ENCODE measurements at regions not wholly inside any gene's neighbourhood (a gene's known extent, or its start where the extent isn't known, plus 50 kb on each side); places are given as distances from the start of the nearest gene placed in this dataset.
"Not testable (repeated sequence)": the region's sequence is repeated elsewhere in the genome, so short reads cannot be mapped to it uniquely, and the experiment has no call there.

DNA sequence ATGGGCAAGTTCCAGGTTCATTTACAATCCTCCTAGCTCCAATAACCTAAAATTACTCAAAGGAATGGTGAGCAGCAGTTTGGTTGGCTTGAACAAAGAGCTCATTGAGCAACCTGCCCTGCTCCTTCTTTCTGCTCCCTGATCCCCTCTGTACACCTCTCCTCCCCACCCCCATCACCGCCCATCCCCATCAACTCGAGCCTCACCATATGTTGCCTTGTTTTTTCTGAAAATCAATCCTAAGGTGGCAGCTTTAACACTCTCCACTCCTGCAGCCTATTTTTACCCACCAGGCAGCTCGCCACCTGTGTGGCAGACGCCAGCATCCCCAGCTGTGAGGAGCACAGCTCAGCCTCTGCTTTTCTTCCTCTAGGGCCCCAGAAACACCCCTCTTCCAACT, 533.4 kb upstream of the BRINP1 start:
- Mint-ChIP-seq H3K9me3 (peaks cover 3% of the 10 kb centered on the region in 2 donors), H3K27me3 (ENCODE audit: low read depth) (peaks cover 6% of the 10 kb centered on the region)
- no peak for ATAC-seq (replicated peaks in 1 of 2)

DNA sequence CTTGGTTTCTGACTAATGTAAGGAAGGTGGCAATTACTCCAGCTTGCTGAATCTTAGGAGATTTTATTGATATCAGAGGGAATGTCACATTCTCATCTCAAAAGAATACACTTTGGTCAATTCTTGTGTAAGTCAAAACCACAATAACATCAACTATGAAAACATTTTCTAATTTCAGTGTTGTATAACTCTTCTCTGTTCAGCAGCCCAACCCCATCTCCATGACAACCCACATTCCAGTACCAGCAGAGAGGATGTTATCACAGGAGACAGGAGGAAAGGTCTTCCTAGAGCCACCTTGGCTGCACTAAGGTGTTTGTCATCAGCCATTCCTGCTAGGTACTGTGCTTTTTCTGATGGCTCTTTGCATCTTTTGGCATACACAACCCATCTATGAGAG, 529.1 kb upstream of the BRINP1 start:
- Mint-ChIP-seq H3K27me3 (ENCODE audit: low read depth) (peaks cover 6% of the 10 kb centered on the region), H3K27ac (no peak overlapping the region), H3K9me3 (peaks cover 3 to 8% of the 10 kb centered on the region in 2 donors), H3K4me1 (ENCODE audit: low read depth) (no peaks in the 10 kb centered on the region), H3K4me3 (no peak overlapping the region), H3K36me3 (ENCODE audit: insufficient read depth in 2 of 2) (peaks cover 0 to 1% of the 10 kb centered on the region in 2 donors)
- DNase-seq (no peak), ATAC-seq (replicated peaks in 1 of 2) (no peak)

More for the DNA sequence above, 533.4 kb upstream of the BRINP1 start:
- Mint-ChIP-seq H3K27ac (no peak overlapping the region), H3K4me1 (ENCODE audit: low read depth) (no peaks in the 10 kb centered on the region), H3K4me3 (no peak overlapping the region), H3K36me3 (ENCODE audit: insufficient read depth in 2 of 2) (peaks cover 0 to 1% of the 10 kb centered on the region in 2 donors)
- no peak for DNase-seq

DNA sequence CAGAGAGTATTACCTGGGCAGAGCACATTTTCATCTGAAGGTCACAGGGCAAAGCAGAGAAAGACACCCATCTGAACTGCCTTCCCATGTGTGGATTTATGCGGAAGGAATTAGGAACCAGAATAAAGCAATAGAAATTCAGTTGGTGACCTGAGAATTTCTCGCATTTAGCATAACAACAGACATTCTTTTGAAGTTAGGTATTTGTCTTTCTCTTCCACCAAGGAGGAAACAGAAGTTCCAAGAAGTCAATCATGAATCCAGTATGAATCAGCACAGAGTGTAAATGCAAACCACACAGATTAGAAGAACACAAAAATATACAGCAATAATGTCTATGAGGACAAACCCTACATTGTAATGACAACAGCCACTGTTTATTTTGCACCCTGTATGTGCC, 515.2 kb upstream of the BRINP1 start:
- Mint-ChIP-seq H3K4me3 (no peak overlapping the region), H3K4me1 (ENCODE audit: low read depth) (no peaks in the 10 kb centered on the region), H3K27me3 (ENCODE audit: low read depth) (no peaks in the 10 kb centered on the region), H3K27ac (no peak overlapping the region), H3K9me3 (peaks cover 0 to 2% of the 10 kb centered on the region in 2 donors), H3K36me3 (ENCODE audit: insufficient read depth in 2 of 2) (no peaks in the 10 kb centered on the region)
- ATAC-seq (replicated peaks in 1 of 2) (no peak), DNase-seq (no peak)

DNA sequence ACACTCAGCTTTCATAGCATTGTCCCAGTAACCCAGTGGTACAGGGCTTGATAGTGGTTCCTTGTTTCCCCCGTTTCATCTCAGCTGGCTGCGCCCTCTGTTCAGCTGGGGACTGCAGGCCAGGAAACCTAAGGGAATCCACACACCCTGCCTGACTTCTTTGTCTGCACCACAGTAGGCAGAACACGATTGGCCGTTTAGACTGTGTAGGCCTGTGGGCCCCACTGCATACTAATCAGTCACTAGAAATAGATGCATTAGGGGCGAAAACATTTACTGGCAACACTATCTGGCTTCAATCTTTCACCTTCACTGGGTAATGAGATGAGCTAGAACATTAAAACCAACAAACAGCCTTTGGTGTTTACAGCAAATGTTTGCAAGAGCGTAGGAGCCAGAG, 512.7 kb upstream of the BRINP1 start:
- H3K4me3 Mint-ChIP-seq = no peak overlapping the region
- H3K9me3 Mint-ChIP-seq = peaks cover 0 to 5% of the 10 kb centered on the region in 2 donors
- H3K27ac Mint-ChIP-seq = no peak overlapping the region
- no peaks in the 10 kb centered on the region for H3K27me3 Mint-ChIP-seq (ENCODE audit: low read depth)
- DNase-seq = no peak
- ATAC-seq (replicated peaks in 1 of 2) = no peak
- no peaks in the 10 kb centered on the region for H3K36me3 Mint-ChIP-seq (ENCODE audit: insufficient read depth in 2 of 2)
- H3K4me1 Mint-ChIP-seq (ENCODE audit: low read depth) = no peaks in the 10 kb centered on the region

DNA sequence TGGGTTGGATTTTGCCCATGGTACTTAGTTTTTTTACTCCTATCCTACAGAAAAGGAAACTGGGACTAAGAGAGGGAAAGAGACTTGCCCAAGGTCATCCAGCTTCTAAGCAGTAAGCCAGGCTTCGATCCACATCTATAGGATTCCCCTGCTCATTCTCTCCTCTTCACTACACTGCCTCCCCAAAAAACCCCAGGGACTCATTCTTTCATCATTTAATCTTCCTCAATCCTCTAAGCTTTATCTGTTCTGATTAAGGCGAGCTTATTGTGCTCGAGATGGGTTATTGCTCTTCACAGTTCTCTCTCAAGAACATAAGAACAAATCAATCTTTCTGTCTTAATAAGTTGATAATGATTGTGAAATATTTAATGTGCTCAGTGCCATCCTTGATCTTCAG, 511.1 kb upstream of the BRINP1 start:
- no peak overlapping the region for H3K4me3 Mint-ChIP-seq
- H3K9me3 Mint-ChIP-seq = peaks cover 2 to 7% of the 10 kb centered on the region in 2 donors
- H3K4me1 Mint-ChIP-seq (ENCODE audit: low read depth) = no peaks in the 10 kb centered on the region
- H3K27ac Mint-ChIP-seq = no peak overlapping the region
- DNase-seq (no peak), ATAC-seq (replicated peaks in 1 of 2) (no peak)
- no peaks in the 10 kb centered on the region for H3K36me3 Mint-ChIP-seq (ENCODE audit: insufficient read depth in 2 of 2)
- no peaks in the 10 kb centered on the region for H3K27me3 Mint-ChIP-seq (ENCODE audit: low read depth)

DNA sequence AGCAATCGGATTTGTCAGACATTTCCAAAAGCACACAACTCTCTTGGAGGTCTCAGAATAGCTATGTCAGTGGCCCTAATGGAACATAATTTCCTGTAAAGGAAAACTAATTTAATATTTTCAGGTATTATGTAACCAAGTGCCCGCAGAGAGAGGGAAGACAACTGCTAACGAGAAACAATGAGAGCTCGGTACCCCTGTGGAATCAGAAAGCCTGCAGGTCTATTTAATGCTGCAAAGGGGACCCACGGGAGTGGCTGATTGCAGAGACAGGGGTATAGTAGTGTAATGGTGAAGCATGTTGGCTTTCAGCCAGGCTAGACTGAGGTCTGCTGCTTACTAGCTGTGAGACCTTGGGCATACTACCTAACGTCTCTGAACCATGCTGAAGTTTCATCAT, 508.1 kb upstream of the BRINP1 start:
- ATAC-seq (replicated peaks in 1 of 2) (no peak), DNase-seq (no peak)
- H3K4me3 Mint-ChIP-seq = no peak overlapping the region
- H3K9me3 Mint-ChIP-seq = peaks cover 4 to 9% of the 10 kb centered on the region in 2 donors
- H3K4me1 Mint-ChIP-seq (ENCODE audit: low read depth) = no peaks in the 10 kb centered on the region
- no peaks in the 10 kb centered on the region for H3K27me3 Mint-ChIP-seq (ENCODE audit: low read depth)
- no peak overlapping the region for H3K27ac Mint-ChIP-seq
- H3K36me3 Mint-ChIP-seq (ENCODE audit: insufficient read depth in 2 of 2) = no peaks in the 10 kb centered on the region

DNA sequence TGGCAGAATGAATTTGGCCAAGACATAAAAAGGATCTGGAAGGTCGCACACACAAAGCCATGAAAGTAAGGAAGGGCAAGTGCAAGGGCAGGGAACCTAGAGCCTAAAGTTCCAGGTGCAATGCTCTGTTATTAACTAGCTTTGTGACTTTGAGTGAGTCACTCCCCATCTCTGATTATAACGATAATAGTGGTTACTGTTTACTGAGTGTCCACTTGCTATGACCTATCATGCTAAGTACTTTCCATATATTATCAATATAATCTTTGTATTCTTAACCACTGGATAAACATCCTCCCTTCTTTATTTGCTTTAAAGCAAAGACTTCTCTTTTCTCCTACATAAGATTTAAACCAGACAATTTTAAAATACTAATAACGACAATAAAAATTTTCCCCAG, 504.6 kb upstream of the BRINP1 start:
- Mint-ChIP-seq H3K27me3 (ENCODE audit: low read depth) (no peaks in the 10 kb centered on the region), H3K27ac (no peak overlapping the region), H3K4me3 (no peak overlapping the region), H3K36me3 (ENCODE audit: insufficient read depth in 2 of 2) (no peaks in the 10 kb centered on the region), H3K4me1 (ENCODE audit: low read depth) (no peaks in the 10 kb centered on the region), H3K9me3 (peaks cover 4 to 8% of the 10 kb centered on the region in 2 donors)
- DNase-seq (no peak), ATAC-seq (replicated peaks in 1 of 2) (no peak)

DNA sequence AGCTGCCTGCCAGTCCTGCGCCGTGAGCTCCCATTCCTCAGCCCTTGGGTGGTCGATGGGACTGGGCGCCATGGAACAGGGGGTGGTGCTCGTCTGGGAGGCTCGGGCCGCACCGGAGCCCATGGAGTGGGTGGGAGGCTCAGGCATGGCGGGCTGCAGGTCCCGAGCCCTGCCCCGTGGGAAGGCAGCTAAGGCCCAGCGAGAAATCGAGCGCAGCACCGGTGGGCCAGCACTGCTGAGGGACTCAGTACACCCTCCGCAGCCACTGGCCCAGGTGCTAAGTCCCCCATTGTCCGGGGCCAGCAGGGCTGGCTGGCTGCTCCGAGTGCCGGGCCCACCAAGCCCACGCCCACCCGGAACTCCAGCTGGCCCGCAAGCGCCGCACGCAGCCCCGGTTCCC, 501.0 kb upstream of the BRINP1 start:
- not testable (repeated sequence) for H3K27ac Mint-ChIP-seq; H3K27me3 Mint-ChIP-seq (ENCODE audit: low read depth); ATAC-seq (replicated peaks in 1 of 2); H3K4me1 Mint-ChIP-seq (ENCODE audit: low read depth); H3K9me3 Mint-ChIP-seq; H3K4me3 Mint-ChIP-seq; DNase-seq; H3K36me3 Mint-ChIP-seq (ENCODE audit: insufficient read depth in 2 of 2)

DNA sequence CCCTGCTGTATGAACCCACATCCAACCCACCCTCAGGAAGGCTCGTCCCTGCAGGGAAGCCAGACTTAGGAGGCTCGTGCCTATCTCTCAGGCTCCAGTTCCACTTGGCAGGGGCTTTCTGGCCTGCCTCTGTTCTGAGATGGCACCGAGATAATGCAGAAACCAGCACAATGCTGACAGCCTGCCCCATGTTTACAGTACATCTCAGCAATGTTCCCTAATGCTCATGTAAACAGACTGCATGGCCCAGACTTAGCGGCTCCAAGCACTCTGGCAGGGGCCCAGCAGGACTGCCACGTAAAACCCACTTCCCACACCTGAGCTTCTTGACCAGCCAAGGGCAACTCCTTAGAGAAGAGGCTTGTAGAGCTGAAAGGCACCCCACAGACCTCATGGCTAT, 499.5 kb upstream of the BRINP1 start:
- H3K27me3 Mint-ChIP-seq (ENCODE audit: low read depth) = no peaks in the 10 kb centered on the region
- DNase-seq = no peak
- H3K4me1 Mint-ChIP-seq (ENCODE audit: low read depth) = no peaks in the 10 kb centered on the region
- no peak overlapping the region for H3K4me3 Mint-ChIP-seq
- H3K27ac Mint-ChIP-seq = no peak overlapping the region
- H3K9me3 Mint-ChIP-seq = peaks cover 4 to 7% of the 10 kb centered on the region in 2 donors
- ATAC-seq (replicated peaks in 1 of 2) = no peak
- peaks cover 0 to 2% of the 10 kb centered on the region in 2 donors for H3K36me3 Mint-ChIP-seq (ENCODE audit: insufficient read depth in 2 of 2)

DNA sequence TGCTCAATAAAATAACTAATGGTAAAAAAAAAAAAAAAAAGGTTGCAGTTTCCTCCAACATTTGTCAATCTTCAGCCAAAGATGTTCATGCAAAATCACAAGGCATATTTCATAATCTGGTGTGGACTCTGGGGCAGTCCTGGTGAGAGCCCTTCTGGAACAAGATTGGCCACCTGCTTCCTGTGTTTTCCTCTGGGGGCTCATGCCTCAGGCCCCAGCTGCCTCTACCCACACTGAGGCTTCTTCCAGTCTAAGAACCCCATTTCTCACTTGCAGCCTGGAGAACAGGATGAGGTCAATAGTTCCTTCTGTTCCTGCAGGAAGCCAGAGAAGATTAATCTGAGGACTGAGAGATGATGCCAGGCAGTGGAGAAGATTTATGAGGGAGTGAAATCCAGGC, 492.6 kb upstream of the BRINP1 start:
- ATAC-seq (replicated peaks in 1 of 2) (no peak), DNase-seq (no peak)
- no peaks in the 10 kb centered on the region for H3K36me3 Mint-ChIP-seq (ENCODE audit: insufficient read depth in 2 of 2)
- H3K27ac Mint-ChIP-seq = no peak overlapping the region
- no peaks in the 10 kb centered on the region for H3K27me3 Mint-ChIP-seq (ENCODE audit: low read depth)
- H3K9me3 Mint-ChIP-seq = no peaks in the 10 kb centered on the region
- H3K4me3 Mint-ChIP-seq = no peak overlapping the region
- no peaks in the 10 kb centered on the region for H3K4me1 Mint-ChIP-seq (ENCODE audit: low read depth)

DNA sequence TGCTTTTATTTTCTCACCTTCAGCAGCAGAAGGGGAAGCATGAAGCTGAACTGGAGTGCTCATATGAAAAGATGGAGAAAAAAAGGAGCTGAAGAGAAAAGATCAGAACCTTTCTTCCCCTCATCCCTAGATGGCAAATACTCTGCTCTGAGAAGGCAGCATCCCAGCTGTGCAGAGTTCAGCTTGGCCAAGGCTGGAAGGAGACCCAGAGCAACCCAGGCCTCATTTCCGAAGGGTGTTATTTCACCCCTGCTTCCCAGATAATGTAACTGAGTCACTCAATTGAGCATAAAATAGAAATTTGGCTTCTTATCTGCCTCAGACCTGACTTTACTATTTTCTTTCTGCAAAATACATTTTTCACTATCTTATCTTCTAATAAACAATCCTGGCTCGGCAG, 489.9 kb upstream of the BRINP1 start:
- Mint-ChIP-seq H3K27ac (no peak overlapping the region), H3K36me3 (ENCODE audit: insufficient read depth in 2 of 2) (no peaks in the 10 kb centered on the region), H3K4me3 (no peak overlapping the region), H3K4me1 (ENCODE audit: low read depth) (no peaks in the 10 kb centered on the region), H3K9me3 (no peaks in the 10 kb centered on the region), H3K27me3 (ENCODE audit: low read depth) (no peaks in the 10 kb centered on the region)
- ATAC-seq (replicated peaks in 1 of 2) (no peak), DNase-seq (no peak)

DNA sequence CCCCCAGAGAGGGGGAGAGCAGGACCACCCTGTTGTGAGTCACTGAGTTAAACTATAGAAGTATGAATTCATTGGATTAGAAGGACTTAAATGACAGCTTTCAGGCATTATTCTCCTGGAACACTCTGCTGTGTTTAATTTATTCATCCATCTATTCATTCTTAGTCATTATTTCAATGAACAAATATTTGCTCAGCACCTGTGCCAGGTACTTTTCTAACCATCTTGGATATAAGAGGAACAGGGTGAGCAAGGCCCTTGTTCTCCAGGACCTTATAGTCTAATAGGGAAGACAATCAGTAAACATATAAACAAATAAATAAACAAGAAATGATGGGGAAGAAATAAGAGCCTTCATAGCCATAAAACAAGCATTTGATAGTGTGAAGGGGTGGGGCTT, 483.9 kb upstream of the BRINP1 start:
- Mint-ChIP-seq H3K9me3 (peaks cover 0 to 3% of the 10 kb centered on the region in 2 donors), H3K27ac (no peak overlapping the region), H3K4me1 (ENCODE audit: low read depth) (no peaks in the 10 kb centered on the region), H3K36me3 (ENCODE audit: insufficient read depth in 2 of 2) (no peaks in the 10 kb centered on the region), H3K27me3 (ENCODE audit: low read depth) (no peaks in the 10 kb centered on the region), H3K4me3 (no peak overlapping the region)
- ATAC-seq (replicated peaks in 1 of 2) = no peak
- no peak for DNase-seq

DNA sequence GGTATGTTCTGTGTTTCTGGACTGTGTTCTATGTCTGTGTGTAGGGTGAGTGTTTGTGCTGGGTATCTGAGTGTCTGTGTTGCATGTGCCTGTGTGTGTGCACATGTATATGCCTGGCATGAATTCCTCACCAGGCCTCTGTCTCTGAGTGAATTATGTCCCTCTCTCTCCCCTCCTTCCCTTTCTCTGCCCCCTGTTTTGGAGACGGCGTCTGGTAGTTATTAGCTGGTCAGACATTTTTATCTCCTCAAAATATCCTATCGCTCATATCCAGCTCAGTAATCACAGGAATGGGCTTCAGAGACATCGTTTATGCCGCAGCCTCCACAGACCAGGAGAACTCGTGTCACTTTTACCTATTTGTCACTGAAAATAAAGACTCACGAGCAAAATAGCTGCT, 483.2 kb upstream of the BRINP1 start:
- no peak overlapping the region for H3K27ac Mint-ChIP-seq
- no peak overlapping the region for H3K4me3 Mint-ChIP-seq
- no peaks in the 10 kb centered on the region for H3K27me3 Mint-ChIP-seq (ENCODE audit: low read depth)
- H3K4me1 Mint-ChIP-seq (ENCODE audit: low read depth) = no peaks in the 10 kb centered on the region
- no peak for ATAC-seq (replicated peaks in 1 of 2)
- H3K36me3 Mint-ChIP-seq (ENCODE audit: insufficient read depth in 2 of 2) = no peaks in the 10 kb centered on the region
- peaks cover 3 to 6% of the 10 kb centered on the region in 2 donors for H3K9me3 Mint-ChIP-seq
- DNase-seq = no peak

DNA sequence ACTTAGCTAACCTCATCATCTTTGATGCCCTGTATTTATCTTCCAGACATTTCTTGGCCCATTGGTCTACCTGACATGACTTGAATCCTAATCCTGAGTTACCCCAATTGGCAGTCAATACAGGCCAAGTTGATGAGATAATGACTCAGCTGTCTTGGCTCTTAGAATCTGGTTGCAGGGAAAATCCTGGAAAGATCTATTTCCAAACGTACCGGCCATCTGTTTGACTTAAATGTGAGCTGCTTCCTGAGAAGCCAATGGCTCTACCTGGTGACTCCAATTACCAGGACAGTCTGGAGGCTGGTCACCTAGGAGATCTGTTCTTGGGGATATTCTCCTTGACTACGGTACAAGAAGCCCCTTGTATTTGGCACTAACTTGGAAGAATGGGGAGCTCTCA, 475.2 kb upstream of the BRINP1 start:
- H3K9me3 Mint-ChIP-seq = peaks cover 5 to 6% of the 10 kb centered on the region in 2 donors
- H3K27me3 Mint-ChIP-seq (ENCODE audit: low read depth) = no peaks in the 10 kb centered on the region
- H3K4me3 Mint-ChIP-seq = no peak overlapping the region

More for the DNA sequence above, 475.2 kb upstream of the BRINP1 start:
- H3K4me1 Mint-ChIP-seq (ENCODE audit: low read depth) = no peaks in the 10 kb centered on the region
- no peaks in the 10 kb centered on the region for H3K36me3 Mint-ChIP-seq (ENCODE audit: insufficient read depth in 2 of 2)
- ATAC-seq (replicated peaks in 1 of 2) = no peak
- DNase-seq = no peak
- no peak overlapping the region for H3K27ac Mint-ChIP-seq
